WERI-Rb-1 (cell line): ENCODE measurements at regions not wholly inside any gene's neighbourhood (a gene's known extent, or its start where the extent isn't known, plus 50 kb on each side); places are given as distances from the start of the nearest gene placed in this dataset.

Experiments
- DNase-seq: peaks from one replicate; pipeline ENCODE4 v3.0.0-alpha.2; 2020
- H3K27ac ChIP-seq: fragments of 250-450 bp; sonication (Bioruptor Pico); 2 replicates; pipeline ENCODE4 v1.5.1; 2020; ENCODE audit warnings: mild to moderate bottlenecking, moderate library complexity
- H3K27me3 ChIP-seq: fragments of 250-450 bp; sonication (Bioruptor Pico); 2 replicates; pipeline ENCODE4 v1.5.1; 2021; ENCODE audit warnings: mild to moderate bottlenecking, low read depth, moderate library complexity; ENCODE audit not compliant: insufficient read depth, severe bottlenecking
- H3K36me3 ChIP-seq: fragments of 250-450 bp; sonication (Bioruptor Pico); 2 replicates; pipeline ENCODE4 v1.5.1; 2020; ENCODE audit warnings: mild to moderate bottlenecking, moderate library complexity
- H3K4me3 ChIP-seq: 2 replicates; pipeline ENCODE4 v1.5.1; 2011; ENCODE audit warnings: low read depth, mild to moderate bottlenecking, control low read depth, low read length
- H3K9me3 ChIP-seq: fragments of 250-450 bp; sonication (Bioruptor Pico); 2 replicates; pipeline ENCODE4 v1.5.1; 2021; ENCODE audit warnings: mild to moderate bottlenecking, moderate library complexity; ENCODE audit not compliant: severe bottlenecking
- CTCF ChIP-seq: IDR thresholded peaks from 2 replicates; pipeline ENCODE4 v1.5.1; 2011; ENCODE audit warnings: low read depth, mild to moderate bottlenecking, control low read depth, inconsistent platforms, low read length

GRCh38 chr6:98339506-98339905, 494.9 kb upstream of the POU3F2 start:
- H3K9me3 ChIP-seq = no peaks in the 10 kb centered on the region
- H3K27me3 ChIP-seq = no peaks in the 10 kb centered on the region
- no peaks in the 10 kb centered on the region for H3K36me3 ChIP-seq
- H3K27ac ChIP-seq = no peak overlapping the region
- no peak overlapping the region for H3K4me3 ChIP-seq
- TF ChIP-seq CTCF = no peak
- DNase-seq = no peak

GRCh38 chr6:98343004-98343403, 491.4 kb upstream of the POU3F2 start:
- no peak overlapping the region for H3K4me3 ChIP-seq
- no peak for TF ChIP-seq CTCF
- no peaks in the 10 kb centered on the region for H3K9me3 ChIP-seq
- no peaks in the 10 kb centered on the region for H3K36me3 ChIP-seq
- H3K27me3 ChIP-seq = no peaks in the 10 kb centered on the region
- no peak for DNase-seq
- no peak overlapping the region for H3K27ac ChIP-seq

- Histone ChIP-seq H3K27me3 (no peaks in the 10 kb centered on the region), H3K4me3 (no peak overlapping the region)
- TF ChIP-seq CTCF = no peak
Observed at GRCh38 chr6:98343797-98344196, 490.6 kb upstream of the POU3F2 start.

GRCh38 chr6:98352348-98352747, 482.0 kb upstream of the POU3F2 start:
- no peaks in the 10 kb centered on the region for H3K27me3 ChIP-seq
- no peaks in the 10 kb centered on the region for H3K36me3 ChIP-seq
- H3K4me3 ChIP-seq = no peak overlapping the region
- no peak overlapping the region for H3K27ac ChIP-seq
- no peak for TF ChIP-seq CTCF
- no peaks in the 10 kb centered on the region for H3K9me3 ChIP-seq
- DNase-seq = no peak

More at GRCh38 chr6:98343797-98344196, 490.6 kb upstream of the POU3F2 start:
- Histone ChIP-seq H3K36me3 (no peaks in the 10 kb centered on the region), H3K27ac (no peak overlapping the region), H3K9me3 (no peaks in the 10 kb centered on the region)
- no peak for DNase-seq

GRCh38 chr6:98358173-98358572, 476.2 kb upstream of the POU3F2 start:
- DNase-seq = no peak
- H3K9me3 ChIP-seq = no peaks in the 10 kb centered on the region

More at GRCh38 chr6:98358173-98358572, 476.2 kb upstream of the POU3F2 start:
- Histone ChIP-seq H3K36me3 (no peaks in the 10 kb centered on the region), H3K4me3 (no peak overlapping the region), H3K27ac (no peak overlapping the region), H3K27me3 (no peaks in the 10 kb centered on the region)
- no peak for TF ChIP-seq CTCF
